Gastrocnemius medialis (tissue), 4 donors: ENCODE measurements at regions not wholly inside any gene's neighbourhood (a gene's known extent, or its start where the extent isn't known, plus 50 kb on each side); places are given as distances from the start of the nearest gene placed in this dataset.

ENCODE experiments used
- ATAC-seq, 2 donors: fragments of 150-250 bp; one replicate each; pipeline ENCODE4 v1.9.1; 2016
- DNase-seq, 2 donors: peaks; one replicate each; pipeline ENCODE4 v3.0.0-alpha.2; 2019
- H3K27ac ChIP-seq, 4 donors: fragments of 200-600 bp; sonication (generic); 1 replicate in 1 of 4; 2 replicates in 3 of 4; pipeline ENCODE4 v1.5.1; 2016 to 2018; ENCODE audit warnings: mild to moderate bottlenecking in 2 of 4, moderate library complexity in 1 of 4
- H3K27me3 ChIP-seq, 3 donors: fragments of 200-600 bp; sonication (generic) in 2 of 3; 1 replicate in 1 of 3; 2 replicates in 2 of 3; pipeline versions ENCODE4 v1.5.1 to v1.6.0; 2016 to 2019; ENCODE audit warnings: mild to moderate bottlenecking in 1 of 3, moderate library complexity in 1 of 3
- H3K36me3 ChIP-seq, 2 donors: fragments of 200-600 bp; sonication (generic) in 1 of 2; one replicate each; pipeline ENCODE4 v1.5.1; 2017 to 2018
- H3K4me1 ChIP-seq, 2 donors: fragments of 200-600 bp; sonication (generic) in 1 of 2; one replicate each; pipeline ENCODE4 v1.5.1; 2016 to 2017; ENCODE audit warnings: mild to moderate bottlenecking in 2 of 2
- H3K4me3 ChIP-seq, 4 donors: fragments of 200-600 bp; sonication (generic) in 3 of 4; 1 replicate in 1 of 4; 2 replicates in 3 of 4; pipeline ENCODE4 v1.5.1; 2016 to 2019; ENCODE audit warnings: mild to moderate bottlenecking in 2 of 4
- H3K9me3 ChIP-seq, 3 donors: fragments of 200-600 bp; sonication (generic) in 2 of 3; 1 replicate in 1 of 3; 2 replicates in 2 of 3; pipeline ENCODE4 v1.5.1; 2016 to 2019
- POLR2A ChIP-seq, 2 donors: fragments of 450-650 bp; IDR thresholded peaks; one replicate each; pipeline ENCODE4 v1.6.1; 2017; ENCODE audit warnings: antibody characterized with exemption in 2 of 2, mild to moderate bottlenecking in 2 of 2, moderate library complexity in 2 of 2
- in situ Hi-C, 4 donors: fragments of 200-750 bp; cut with MboI; loops; one replicate each; pipeline versions ENCODE4 v1.15.0 to v1.8.0; 2017; ENCODE audit warnings: low sequenced_read_pairs in 4 of 4
- intact Hi-C: fragments of 100-400 bp; cut with DNase I; formaldehyde crosslinking; loops from one replicate; pipeline ENCODE4 v1.15.1; 2023; ENCODE audit warnings: low total_unique reads
- TF ChIP-seq, protein P1 (sequence below), 5 experiments: fragments of 450-650 bp in 3 of 5; fragments of 200-600 bp in 2 of 5; sonication (generic) in 2 of 5; IDR thresholded peaks in 4 of 5; conservative IDR thresholded peaks in 1 of 5; 1 replicate in 4 of 5; 2 replicates in 1 of 5; pipeline ENCODE4 v1.5.1; 2016 to 2019; ENCODE audit warnings: antibody characterized with exemption in 5 of 5, mild to moderate bottlenecking in 3 of 5, moderate library complexity in 3 of 5

GRCh38 chr16:73997971-73998370, 298.6 kb upstream of the PSMD7 start:
- in situ Hi-C loops: no loop called here
- no peak for ATAC-seq

GRCh38 chr16:73997340-73997711, 299.3 kb upstream of the PSMD7 start:
- no peak overlapping the region for H3K27ac ChIP-seq
- in situ Hi-C loops: no loop called here
- H3K4me3 ChIP-seq: no peak overlapping the region
- H3K4me1 ChIP-seq: no peaks in the 10 kb centered on the region
- no peaks in the 10 kb centered on the region for H3K36me3 ChIP-seq
- intact Hi-C loops: no loop called here
- ATAC-seq: no peak
- H3K9me3 ChIP-seq: no peaks in the 10 kb centered on the region
- no peaks in the 10 kb centered on the region for H3K27me3 ChIP-seq
- no peak for TF ChIP-seq POLR2A (IDR thresholded peaks at IDR 0.05)
- TF ChIP-seq, protein P1, sequence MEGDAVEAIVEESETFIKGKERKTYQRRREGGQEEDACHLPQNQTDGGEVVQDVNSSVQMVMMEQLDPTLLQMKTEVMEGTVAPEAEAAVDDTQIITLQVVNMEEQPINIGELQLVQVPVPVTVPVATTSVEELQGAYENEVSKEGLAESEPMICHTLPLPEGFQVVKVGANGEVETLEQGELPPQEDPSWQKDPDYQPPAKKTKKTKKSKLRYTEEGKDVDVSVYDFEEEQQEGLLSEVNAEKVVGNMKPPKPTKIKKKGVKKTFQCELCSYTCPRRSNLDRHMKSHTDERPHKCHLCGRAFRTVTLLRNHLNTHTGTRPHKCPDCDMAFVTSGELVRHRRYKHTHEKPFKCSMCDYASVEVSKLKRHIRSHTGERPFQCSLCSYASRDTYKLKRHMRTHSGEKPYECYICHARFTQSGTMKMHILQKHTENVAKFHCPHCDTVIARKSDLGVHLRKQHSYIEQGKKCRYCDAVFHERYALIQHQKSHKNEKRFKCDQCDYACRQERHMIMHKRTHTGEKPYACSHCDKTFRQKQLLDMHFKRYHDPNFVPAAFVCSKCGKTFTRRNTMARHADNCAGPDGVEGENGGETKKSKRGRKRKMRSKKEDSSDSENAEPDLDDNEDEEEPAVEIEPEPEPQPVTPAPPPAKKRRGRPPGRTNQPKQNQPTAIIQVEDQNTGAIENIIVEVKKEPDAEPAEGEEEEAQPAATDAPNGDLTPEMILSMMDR (IDR thresholded peaks at IDR 0.05 in 4 of 5, conservative IDR thresholded peaks at IDR 0.05 in 1 of 5): no peak
- DNase-seq: no peak

More at GRCh38 chr16:73997971-73998370, 298.6 kb upstream of the PSMD7 start:
- H3K27ac ChIP-seq: no peak overlapping the region
- intact Hi-C loops: no loop called here
- TF ChIP-seq POLR2A (IDR thresholded peaks at IDR 0.05): no peak
- TF ChIP-seq, protein P1 (IDR thresholded peaks at IDR 0.05 in 4 of 5, conservative IDR thresholded peaks at IDR 0.05 in 1 of 5): no peak
- no peak overlapping the region for H3K4me3 ChIP-seq
- no peaks in the 10 kb centered on the region for H3K36me3 ChIP-seq
- no peaks in the 10 kb centered on the region for H3K4me1 ChIP-seq
- no peak for DNase-seq
- no peaks in the 10 kb centered on the region for H3K9me3 ChIP-seq
- H3K27me3 ChIP-seq: no peaks in the 10 kb centered on the region

GRCh38 chr16:73996624-73997339, 299.8 kb upstream of the PSMD7 start:
- in situ Hi-C loops (no loop called here), intact Hi-C loops (no loop called here)
- Histone ChIP-seq H3K27me3 (no peaks in the 10 kb centered on the region), H3K27ac (no peak overlapping the region), H3K4me1 (no peaks in the 10 kb centered on the region), H3K4me3 (no peak overlapping the region), H3K9me3 (no peaks in the 10 kb centered on the region), H3K36me3 (no peaks in the 10 kb centered on the region)
- TF ChIP-seq, protein P1 (IDR thresholded peaks at IDR 0.05 in 4 of 5, conservative IDR thresholded peaks at IDR 0.05 in 1 of 5): no peak
- TF ChIP-seq POLR2A (IDR thresholded peaks at IDR 0.05): no peak
- no peak for ATAC-seq
- DNase-seq: no peak

DNA sequence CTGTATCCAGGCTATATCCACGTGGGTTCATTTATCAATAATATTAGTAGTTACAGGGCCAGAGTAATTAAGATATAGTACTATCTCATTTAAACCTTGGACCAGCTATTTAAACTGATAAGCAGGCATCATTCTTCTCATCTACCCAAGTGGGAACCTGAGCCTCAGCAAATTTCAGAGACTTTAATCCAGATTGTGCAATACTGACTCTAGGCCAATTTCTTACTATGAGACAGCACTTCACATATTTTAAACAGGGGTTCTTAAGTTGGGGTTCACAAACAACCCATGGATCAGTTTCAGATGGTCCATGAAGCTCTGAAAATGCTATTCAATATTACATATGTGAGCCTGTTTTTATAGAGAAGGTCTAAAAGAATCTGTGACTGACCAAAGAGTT, 302.7 kb upstream of the PSMD7 start:
- TF ChIP-seq, protein P1 (IDR thresholded peaks at IDR 0.05 in 4 of 5, conservative IDR thresholded peaks at IDR 0.05 in 1 of 5): no peak
- no peak for TF ChIP-seq POLR2A (IDR thresholded peaks at IDR 0.05)
- ATAC-seq (no peak), DNase-seq (no peak)
- no peaks in the 10 kb centered on the region for H3K9me3 ChIP-seq
- no peaks in the 10 kb centered on the region for H3K4me1 ChIP-seq
- no peaks in the 10 kb centered on the region for H3K27me3 ChIP-seq
- H3K27ac ChIP-seq: no peak overlapping the region
- in situ Hi-C loops: no loop called here
- H3K36me3 ChIP-seq: no peaks in the 10 kb centered on the region
- no peak overlapping the region for H3K4me3 ChIP-seq
- intact Hi-C loops: no loop called here

DNA sequence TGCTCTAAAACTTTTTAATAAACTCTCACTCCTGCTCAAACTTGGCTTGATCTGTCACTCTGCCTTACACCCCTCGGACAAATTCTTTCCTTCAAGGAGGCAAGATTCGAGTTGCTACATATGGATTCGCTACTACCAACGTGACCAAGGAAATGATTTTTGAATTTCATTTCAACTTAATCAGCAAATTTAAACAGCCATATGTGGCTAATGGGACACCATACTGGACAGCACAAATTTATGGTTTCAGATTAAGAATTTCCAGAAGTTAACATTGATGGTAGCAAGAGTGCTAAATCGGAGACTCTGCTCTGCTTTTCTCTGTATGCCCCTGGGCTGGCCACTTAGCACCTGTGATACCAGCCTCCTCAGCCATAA, 318.2 kb upstream of the PSMD7 start:
- no peak for ATAC-seq
- H3K9me3 ChIP-seq: no peaks in the 10 kb centered on the region
- no peak overlapping the region for H3K27ac ChIP-seq
- in situ Hi-C loops (no loop called here), intact Hi-C loops (no loop called here)
- H3K4me3 ChIP-seq: no peak overlapping the region
- DNase-seq: no peak
- no peaks in the 10 kb centered on the region for H3K36me3 ChIP-seq
- no peaks in the 10 kb centered on the region for H3K27me3 ChIP-seq
- H3K4me1 ChIP-seq: no peaks in the 10 kb centered on the region
- no peak for TF ChIP-seq POLR2A (IDR thresholded peaks at IDR 0.05)
- TF ChIP-seq, protein P1 (IDR thresholded peaks at IDR 0.05 in 4 of 5, conservative IDR thresholded peaks at IDR 0.05 in 1 of 5): no peak
